Neural cell (in vitro differentiated cells): ENCODE measurements at regions not wholly inside any gene's neighbourhood (a gene's known extent, or its start where the extent isn't known, plus 50 kb on each side); places are given as distances from the start of the nearest gene placed in this dataset.

Experiments
- CTCF ChIP-seq: fragments of 450-650 bp; IDR thresholded peaks from 2 replicates; pipeline ENCODE4 v1.5.1; 2014; ENCODE audit warnings: antibody characterized with exemption, mild to moderate bottlenecking, moderate library complexity; ENCODE audit not compliant: poor library complexity, severe bottlenecking
- EP300 ChIP-seq: fragments of 450-650 bp; conservative IDR thresholded peaks from 2 replicates; pipeline ENCODE4 v1.6.1; 2014; ENCODE audit warnings: antibody characterized with exemption, mild to moderate bottlenecking, moderate library complexity; ENCODE audit not compliant: poor library complexity, severe bottlenecking
- EZH2 ChIP-seq: fragments of 200-600, 300-800 bp; shearing (Covaris generic), sonication (generic); IDR thresholded peaks from 2 replicates; pipeline ENCODE4 v1.6.1; 2014; ENCODE audit warnings: antibody characterized with exemption, low read length, borderline replicate concordance, mild to moderate bottlenecking; ENCODE audit not compliant: insufficient read depth, poor library complexity, severe bottlenecking
- MXI1 ChIP-seq: fragments of 450-650 bp; conservative IDR thresholded peaks from 2 replicates; pipeline ENCODE4 v1.6.1; 2014; ENCODE audit warnings: antibody characterized with exemption, mild to moderate bottlenecking; ENCODE audit not compliant: poor library complexity, severe bottlenecking
- POLR2AphosphoS5 ChIP-seq: IDR thresholded peaks from 2 replicates; pipeline ENCODE4 v1.6.1; 2012
- RAD21 ChIP-seq: fragments of 450-650 bp; conservative IDR thresholded peaks from 2 replicates; pipeline ENCODE4 v1.6.1; 2014; ENCODE audit warnings: antibody characterized with exemption, mild to moderate bottlenecking, moderate library complexity
- REST ChIP-seq: IDR thresholded peaks from 2 replicates; pipeline ENCODE4 v1.6.1; 2012; ENCODE audit warnings: borderline replicate concordance
- SMC3 ChIP-seq: fragments of 450-650 bp; conservative IDR thresholded peaks from 2 replicates; pipeline ENCODE4 v1.6.1; 2014; ENCODE audit warnings: antibody characterized with exemption, mild to moderate bottlenecking, moderate library complexity; ENCODE audit not compliant: poor library complexity

GRCh38 chr20:48489046-48489463 lies 338.7 kb downstream of the PREX1 start:
- TF ChIP-seq EZH2 (no peak), SMC3 (no peak), POLR2AphosphoS5 (no peak), MXI1 (no peak), CTCF (no peak), REST (no peak), EP300 (no peak), RAD21 (no peak)
